BLaER1 (cell line): ENCODE measurements at regions not wholly inside any gene's neighbourhood (a gene's known extent, or its start where the extent isn't known, plus 50 kb on each side); places are given as distances from the start of the nearest gene placed in this dataset.

Source experiments
- H3K27ac ChIP-seq: shearing (Covaris generic); formaldehyde crosslinking; 2 replicates; pipeline ENCODE4 v1.8.1; 2022
- H3K27me3 ChIP-seq: shearing (Covaris generic); formaldehyde crosslinking; 2 replicates; pipeline ENCODE4 v1.8.1; 2022
- H3K36me3 ChIP-seq: shearing (Covaris generic); formaldehyde crosslinking; 2 replicates; pipeline ENCODE4 v1.8.1; 2022
- H3K4me1 ChIP-seq: shearing (Covaris generic); formaldehyde crosslinking; 2 replicates; pipeline ENCODE4 v1.8.1; 2022
- H3K4me2 ChIP-seq: shearing (Covaris generic); formaldehyde crosslinking; 2 replicates; pipeline ENCODE4 v1.8.1; 2022
- H3K4me3 ChIP-seq: shearing (Covaris generic); formaldehyde crosslinking; 2 replicates; pipeline ENCODE4 v1.8.1; 2022
- H3K9ac ChIP-seq: shearing (Covaris generic); formaldehyde crosslinking; 2 replicates; pipeline ENCODE4 v1.8.1; 2022
- H3K9me3 ChIP-seq: shearing (Covaris generic); formaldehyde crosslinking; 2 replicates; pipeline ENCODE4 v1.8.1; 2022
- H4K20me1 ChIP-seq: shearing (Covaris generic); formaldehyde crosslinking; 2 replicates; pipeline ENCODE4 v1.8.1; 2022
- Cebpa-rat ChIP-seq: shearing (Covaris generic); IDR thresholded peaks from 2 replicates; pipeline ENCODE4 v1.8.1; 2022

DNA sequence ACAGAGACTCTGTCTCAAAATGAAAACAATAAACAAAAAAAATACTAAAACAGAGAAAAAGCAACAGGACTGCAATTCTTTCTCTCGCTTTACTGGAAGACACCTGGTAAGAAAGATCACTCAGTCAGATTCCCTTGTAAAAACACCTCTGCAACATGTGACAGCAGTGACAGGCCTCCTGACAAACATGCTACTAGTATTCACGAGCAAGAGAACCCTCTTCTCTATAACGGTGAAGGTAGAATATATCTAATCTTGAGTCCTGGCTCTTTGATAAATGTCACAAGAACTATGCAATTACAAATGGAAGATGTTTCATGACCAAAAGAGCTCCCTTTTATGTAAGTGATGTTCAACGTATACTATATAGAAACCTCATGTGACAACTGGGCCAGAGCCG, 986.7 kb upstream of the LRRN3 start:
- Histone ChIP-seq H3K9ac (no peak overlapping the region), H4K20me1 (no peaks in the 10 kb centered on the region), H3K27ac (no peak overlapping the region), H3K36me3 (no peaks in the 10 kb centered on the region), H3K4me3 (no peak overlapping the region), H3K27me3 (no peaks in the 10 kb centered on the region), H3K4me2 (no peak overlapping the region), H3K9me3 (no peaks in the 10 kb centered on the region), H3K4me1 (no peaks in the 10 kb centered on the region)
- no peak for TF ChIP-seq Cebpa-rat

DNA sequence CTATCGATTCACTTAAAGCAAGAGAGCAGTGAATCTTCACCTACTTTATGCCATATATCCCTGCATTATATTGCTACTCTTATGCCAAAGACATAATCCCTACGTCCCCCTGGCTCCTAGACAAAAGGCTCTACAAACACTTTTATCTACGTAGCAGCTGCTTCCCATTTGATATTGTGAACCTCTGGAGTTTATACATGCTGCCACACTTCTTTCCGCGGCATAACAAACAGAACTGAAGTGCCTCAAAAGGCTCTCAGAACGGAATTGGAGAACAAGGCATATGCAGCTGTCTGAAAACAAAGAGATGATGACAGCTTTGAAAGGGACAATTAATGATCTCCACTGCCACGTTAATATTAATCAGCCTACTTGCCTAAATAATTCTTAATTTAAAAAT, 985.6 kb upstream of the LRRN3 start:
- Histone ChIP-seq H3K27ac (no peak overlapping the region), H4K20me1 (no peaks in the 10 kb centered on the region), H3K36me3 (no peaks in the 10 kb centered on the region), H3K9me3 (no peaks in the 10 kb centered on the region), H3K4me3 (no peak overlapping the region), H3K27me3 (no peaks in the 10 kb centered on the region), H3K4me1 (no peaks in the 10 kb centered on the region), H3K9ac (no peak overlapping the region), H3K4me2 (no peak overlapping the region)
- TF ChIP-seq Cebpa-rat, result no peak

DNA sequence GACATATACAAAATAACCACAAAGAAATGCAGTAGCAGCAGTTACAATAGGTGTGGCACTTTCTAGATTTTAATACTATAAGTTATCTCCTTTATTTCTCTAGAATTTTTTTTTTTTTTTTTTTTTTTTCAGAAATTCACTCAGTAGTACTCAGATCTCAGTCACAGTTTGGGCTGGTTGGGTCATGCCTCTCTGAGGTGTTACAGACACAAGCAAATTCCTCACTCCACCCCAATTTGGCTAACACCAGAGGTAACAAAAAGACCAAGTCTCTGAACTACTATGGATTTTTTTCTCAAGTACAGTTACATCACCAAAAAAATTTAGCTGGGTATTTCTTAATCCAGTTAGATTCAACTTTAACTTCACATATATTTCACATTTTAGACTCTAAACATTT, 985.1 kb upstream of the LRRN3 start:
- H3K36me3 ChIP-seq, result no peaks in the 10 kb centered on the region
- H3K9ac ChIP-seq, result no peak overlapping the region
- H3K4me2 ChIP-seq, result no peak overlapping the region
- no peak for TF ChIP-seq Cebpa-rat
- H3K9me3 ChIP-seq, result no peaks in the 10 kb centered on the region
- no peak overlapping the region for H3K4me3 ChIP-seq
- H3K27me3 ChIP-seq, result no peaks in the 10 kb centered on the region
- H3K4me1 ChIP-seq, result no peaks in the 10 kb centered on the region
- H3K27ac ChIP-seq, result no peak overlapping the region
- H4K20me1 ChIP-seq, result no peaks in the 10 kb centered on the region

DNA sequence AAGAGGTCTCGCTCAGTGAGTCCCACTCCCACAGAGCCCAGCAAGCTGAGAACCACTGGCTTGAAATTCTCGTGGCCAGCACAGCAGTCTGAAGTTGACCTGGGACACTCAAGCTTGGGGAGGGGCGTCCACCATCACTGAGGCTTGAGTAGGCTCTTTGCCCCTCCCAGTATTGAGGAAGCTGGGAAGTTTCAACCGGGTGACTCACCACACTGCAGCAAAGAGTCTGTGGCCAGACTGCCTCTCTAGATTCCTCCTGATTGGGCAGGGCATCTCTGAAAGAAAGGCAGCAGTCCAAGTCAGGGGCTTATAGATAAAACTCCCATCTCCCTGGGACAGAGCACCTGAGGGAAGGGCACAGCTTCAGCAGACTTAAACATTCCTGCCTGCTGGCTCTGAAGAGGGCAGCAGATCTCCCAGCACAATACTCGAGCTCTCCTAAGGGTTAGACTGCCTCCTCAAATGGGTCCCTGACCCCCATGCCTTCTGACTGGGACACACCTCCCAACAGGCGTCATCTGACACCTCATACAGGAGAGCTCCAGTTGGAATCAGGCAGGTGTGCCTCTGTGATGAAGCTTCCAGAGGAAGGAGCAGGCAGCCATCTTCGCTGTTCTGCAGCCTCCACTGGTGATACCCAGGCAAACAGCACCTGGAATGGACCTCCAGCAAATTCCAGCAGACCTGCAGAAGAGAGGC, 970.9 kb upstream of the LRRN3 start:
- H3K9me3 ChIP-seq, result 0 out of 2 replicates have a peak, but pooled peaks cover 3% of the 10 kb centered on the region
- no peaks in the 10 kb centered on the region for H3K4me1 ChIP-seq
- no peaks in the 10 kb centered on the region for H3K36me3 ChIP-seq
- no peak overlapping the region for H3K4me3 ChIP-seq
- no peak overlapping the region for H3K4me2 ChIP-seq
- H3K9ac ChIP-seq, result no peak overlapping the region
- H3K27me3 ChIP-seq, result no peaks in the 10 kb centered on the region
- H4K20me1 ChIP-seq, result no peaks in the 10 kb centered on the region
- H3K27ac ChIP-seq, result no peak overlapping the region
- no peak for TF ChIP-seq Cebpa-rat

DNA sequence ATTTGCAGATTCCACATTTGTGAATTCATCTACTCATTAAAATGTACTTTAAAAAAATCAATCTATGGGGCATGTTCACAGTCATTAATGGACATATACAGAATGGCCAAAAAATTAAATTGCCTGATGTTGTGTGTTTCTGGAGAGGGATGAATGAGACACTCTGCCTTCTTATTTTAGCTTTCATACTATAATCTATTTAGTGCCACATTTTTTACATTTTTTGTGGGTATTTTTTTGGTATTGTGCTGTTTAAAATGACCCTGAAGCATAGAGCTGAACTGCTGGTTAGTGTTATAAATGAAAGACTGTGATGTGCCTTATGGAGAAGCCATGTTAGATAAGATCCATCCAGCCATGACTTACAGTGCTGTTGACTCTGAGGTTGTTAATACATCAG, 961.8 kb upstream of the LRRN3 start:
- Histone ChIP-seq H3K4me1 (no peaks in the 10 kb centered on the region), H3K27me3 (no peaks in the 10 kb centered on the region), H3K36me3 (no peaks in the 10 kb centered on the region), H4K20me1 (no peaks in the 10 kb centered on the region), H3K4me2 (no peak overlapping the region), H3K9me3 (no peaks in the 10 kb centered on the region), H3K9ac (no peak overlapping the region), H3K4me3 (no peak overlapping the region), H3K27ac (no peak overlapping the region)
- TF ChIP-seq Cebpa-rat, result no peak

DNA sequence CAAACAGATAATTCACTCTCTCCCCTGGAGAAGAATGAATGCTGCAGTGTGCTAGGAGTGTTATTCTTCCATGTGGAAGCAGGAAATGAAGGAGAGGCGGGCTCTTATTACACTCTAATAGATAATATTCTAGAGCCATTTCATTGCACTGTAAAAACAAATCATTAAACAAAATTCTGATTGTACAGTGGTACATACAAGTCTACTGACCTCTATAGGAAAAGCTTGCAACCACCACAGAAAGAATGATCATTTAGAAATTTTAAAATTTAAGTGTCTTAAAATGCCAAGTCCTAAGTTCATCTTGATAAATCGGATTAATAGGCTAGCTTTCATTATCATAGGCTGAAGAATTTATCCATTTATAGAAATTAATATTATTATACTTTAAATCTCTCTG, 960.3 kb upstream of the LRRN3 start:
- Histone ChIP-seq H3K4me3 (no peak overlapping the region), H3K27me3 (no peaks in the 10 kb centered on the region), H3K9ac (no peak overlapping the region), H4K20me1 (no peaks in the 10 kb centered on the region), H3K27ac (no peak overlapping the region), H3K9me3 (no peaks in the 10 kb centered on the region), H3K4me2 (no peak overlapping the region), H3K4me1 (no peaks in the 10 kb centered on the region), H3K36me3 (no peaks in the 10 kb centered on the region)
- TF ChIP-seq Cebpa-rat, result no peak

DNA sequence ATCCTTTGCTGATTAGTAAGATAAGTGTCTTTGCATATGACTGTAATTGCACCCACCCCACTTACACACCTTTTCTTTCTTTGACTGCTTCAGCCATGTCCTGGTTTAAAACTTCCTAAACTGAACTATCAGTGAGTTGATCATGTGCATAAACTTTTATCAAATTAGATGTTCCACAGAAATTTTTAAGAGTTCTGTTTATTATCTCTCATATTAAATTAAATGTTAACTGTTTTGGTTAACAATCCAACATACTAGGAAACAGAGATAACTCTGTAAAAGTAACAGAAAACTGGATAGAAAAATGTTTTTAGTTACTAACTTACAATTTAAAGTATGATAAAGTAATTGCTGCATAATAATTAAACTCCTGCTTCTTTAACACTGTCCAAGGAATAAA, 959.6 kb upstream of the LRRN3 start:
- no peak for TF ChIP-seq Cebpa-rat

DNA sequence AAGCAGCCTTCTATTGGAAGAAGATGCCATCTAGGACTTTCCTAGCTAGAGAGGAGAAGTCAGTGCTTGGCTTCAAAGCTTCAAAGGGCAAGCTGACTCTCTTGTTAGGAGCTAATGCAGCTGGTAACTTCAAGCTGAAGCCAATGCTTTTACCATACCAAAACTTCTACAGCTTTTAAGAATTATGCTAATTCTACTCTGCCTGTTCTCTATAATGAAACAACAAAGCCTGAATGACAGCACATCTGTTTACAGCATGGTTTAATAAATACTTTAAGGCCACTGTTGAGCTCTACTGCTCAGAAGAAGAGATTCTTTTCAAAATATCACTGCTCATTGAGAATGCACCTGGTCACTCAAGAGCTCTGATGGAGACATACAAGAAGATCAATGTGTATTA, 951.9 kb upstream of the LRRN3 start:
- Histone ChIP-seq H3K4me1 (no peaks in the 10 kb centered on the region), H3K36me3 (no peaks in the 10 kb centered on the region), H3K4me3 (no peak overlapping the region), H4K20me1 (no peaks in the 10 kb centered on the region), H3K27ac (no peak overlapping the region), H3K4me2 (no peak overlapping the region), H3K9ac (no peak overlapping the region), H3K9me3 (no peaks in the 10 kb centered on the region), H3K27me3 (no peaks in the 10 kb centered on the region)
- TF ChIP-seq Cebpa-rat, result no peak

More for the DNA sequence above, 959.6 kb upstream of the LRRN3 start:
- Histone ChIP-seq H3K4me3 (no peak overlapping the region), H3K9me3 (no peaks in the 10 kb centered on the region), H3K27ac (no peak overlapping the region), H3K4me1 (no peaks in the 10 kb centered on the region), H3K27me3 (no peaks in the 10 kb centered on the region), H4K20me1 (no peaks in the 10 kb centered on the region), H3K9ac (no peak overlapping the region), H3K36me3 (no peaks in the 10 kb centered on the region), H3K4me2 (no peak overlapping the region)

DNA sequence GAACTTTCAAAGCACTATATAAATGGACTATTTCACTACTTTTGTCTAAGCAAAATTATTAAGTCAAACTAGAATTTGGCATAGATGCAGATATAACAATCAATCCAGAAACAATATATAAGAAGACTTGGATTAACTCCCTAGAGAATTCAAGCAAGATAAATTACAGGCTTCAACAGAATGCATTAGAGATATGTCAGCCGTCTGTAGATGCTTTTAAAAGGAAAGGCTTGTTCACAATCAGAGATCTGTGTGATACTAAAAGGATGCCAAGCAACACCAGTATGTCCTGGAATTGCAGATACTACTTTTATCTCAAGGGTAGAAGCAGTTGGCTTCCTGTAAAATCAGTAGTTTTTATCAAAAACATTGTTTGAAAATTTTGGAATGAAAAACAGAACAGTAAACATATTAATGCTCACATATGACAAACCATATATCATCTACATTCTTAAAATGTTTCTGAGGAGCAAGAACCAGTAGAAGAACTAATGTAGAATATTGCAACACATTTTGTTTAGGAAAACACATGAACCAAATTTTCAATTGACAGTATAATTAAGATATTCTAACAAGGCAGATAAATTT, 947.9 kb upstream of the LRRN3 start:
- no peak overlapping the region for H3K4me2 ChIP-seq
- H3K4me3 ChIP-seq, result no peak overlapping the region
- H3K9ac ChIP-seq, result no peak overlapping the region
- H4K20me1 ChIP-seq, result no peaks in the 10 kb centered on the region
- no peaks in the 10 kb centered on the region for H3K36me3 ChIP-seq
- H3K9me3 ChIP-seq, result peaks cover 2% of the 10 kb centered on the region; the same call in 1 of the 2 replicates
- no peaks in the 10 kb centered on the region for H3K4me1 ChIP-seq
- no peak overlapping the region for H3K27ac ChIP-seq
- TF ChIP-seq Cebpa-rat, result no peak
- no peaks in the 10 kb centered on the region for H3K27me3 ChIP-seq

DNA sequence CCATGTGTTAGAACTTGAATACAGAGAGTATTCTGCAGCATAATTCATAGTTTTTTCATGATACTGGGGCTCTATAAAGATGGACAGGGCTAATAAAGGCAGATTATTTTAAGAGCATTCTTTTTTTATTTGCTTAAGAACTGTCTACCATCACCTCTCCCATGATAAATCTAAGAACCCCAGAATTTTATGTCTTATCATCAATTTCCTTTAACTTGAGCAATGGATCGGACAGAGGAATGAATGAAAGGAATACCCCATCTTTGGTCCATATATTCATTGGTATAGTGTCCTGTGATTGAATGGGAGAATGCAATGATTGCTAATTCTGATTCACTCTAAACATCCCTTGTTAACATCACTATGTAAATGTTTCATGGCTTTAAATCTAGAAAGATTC, 946.3 kb upstream of the LRRN3 start:
- Histone ChIP-seq H3K4me3 (no peak overlapping the region), H3K4me2 (no peak overlapping the region), H3K9me3 (peaks cover 18% of the 10 kb centered on the region), H3K9ac (no peak overlapping the region), H3K27ac (no peak overlapping the region), H3K36me3 (no peaks in the 10 kb centered on the region), H3K4me1 (no peaks in the 10 kb centered on the region), H4K20me1 (no peaks in the 10 kb centered on the region), H3K27me3 (no peaks in the 10 kb centered on the region)
- TF ChIP-seq Cebpa-rat, result no peak
